ENCODE measurements at regions not wholly inside any gene's neighbourhood (a gene's known extent, or its start where the extent isn't known, plus 50 kb on each side); places are given as distances from the start of the nearest gene placed in this dataset.

GRCh38 chr13:109955598-109955997, 169.2 kb upstream of the IRS2 start:
- intact Hi-C loops (cut with DNase I; ENCODE audit: low total_unique reads) = no loop called here
- no peaks in the 10 kb centered on the region for H3K4me1 ChIP-seq
- no peaks in the 10 kb centered on the region for H3K36me3 ChIP-seq
- H3K27ac ChIP-seq = no peak overlapping the region
- DNase-seq (ENCODE audit: low spot score in 2 of 2) = no peak
- H3K9me3 ChIP-seq = peaks cover 0 to 7% of the 10 kb centered on the region in 2 donors
- TF ChIP-seq POLR2AphosphoS5 (IDR thresholded peaks at IDR 0.05) = no peak
- no peak for TF ChIP-seq CTCF (IDR thresholded peaks at IDR 0.05)
- no peak for TF ChIP-seq POLR2A (IDR thresholded peaks at IDR 0.05)
- no peak overlapping the region for H3K4me3 ChIP-seq
- H3K27me3 ChIP-seq = no peaks in the 10 kb centered on the region

GRCh38 chr13:109954441-109954840, 168.1 kb upstream of the IRS2 start:
- H3K36me3 ChIP-seq = no peaks in the 10 kb centered on the region
- no peak overlapping the region for H3K4me3 ChIP-seq
- H3K4me1 ChIP-seq = no peaks in the 10 kb centered on the region
- H3K27me3 ChIP-seq = no peaks in the 10 kb centered on the region
- no peak overlapping the region for H3K27ac ChIP-seq
- intact Hi-C loops (cut with DNase I; ENCODE audit: low total_unique reads) = no loop called here
- TF ChIP-seq POLR2A (IDR thresholded peaks at IDR 0.05) (no peak), CTCF (IDR thresholded peaks at IDR 0.05) (no peak), POLR2AphosphoS5 (IDR thresholded peaks at IDR 0.05) (no peak)
- peaks cover 0 to 7% of the 10 kb centered on the region in 2 donors for H3K9me3 ChIP-seq
- no peak for DNase-seq (ENCODE audit: low spot score in 2 of 2)

GRCh38 chr13:109951491-109951890, 165.1 kb upstream of the IRS2 start:
- TF ChIP-seq POLR2A (IDR thresholded peaks at IDR 0.05) = no peak
- TF ChIP-seq CTCF (IDR thresholded peaks at IDR 0.05) = no peak
- no peak for TF ChIP-seq POLR2AphosphoS5 (IDR thresholded peaks at IDR 0.05)
- no peaks in the 10 kb centered on the region for H3K9me3 ChIP-seq
- intact Hi-C loops (cut with DNase I; ENCODE audit: low total_unique reads) = no loop called here

GRCh38 chr13:109949397-109949796, 163.0 kb upstream of the IRS2 start:
- intact Hi-C loops (cut with DNase I; ENCODE audit: low total_unique reads) = loop anchor here (5.0 kb wide), 1 partner anchor 517 kb away; no protein-coding TSS in a partner anchor
- no peak for TF ChIP-seq POLR2AphosphoS5 (IDR thresholded peaks at IDR 0.05)
- no peak for TF ChIP-seq CTCF (IDR thresholded peaks at IDR 0.05)
- TF ChIP-seq POLR2A (IDR thresholded peaks at IDR 0.05) = no peak

More at GRCh38 chr13:109951491-109951890, 165.1 kb upstream of the IRS2 start:
- Histone ChIP-seq H3K4me3 (no peak overlapping the region), H3K27me3 (no peaks in the 10 kb centered on the region), H3K27ac (no peak overlapping the region), H3K4me1 (no peaks in the 10 kb centered on the region), H3K36me3 (no peaks in the 10 kb centered on the region)
- no peak for DNase-seq (ENCODE audit: low spot score in 2 of 2)

GRCh38 chr13:109947006-109947405, 160.6 kb upstream of the IRS2 start:
- Histone ChIP-seq H3K36me3 (no peaks in the 10 kb centered on the region), H3K9me3 (peaks cover 0 to 5% of the 10 kb centered on the region in 2 donors), H3K27ac (no peak overlapping the region), H3K27me3 (no peaks in the 10 kb centered on the region), H3K4me1 (no peaks in the 10 kb centered on the region), H3K4me3 (no peak overlapping the region)
- TF ChIP-seq CTCF (IDR thresholded peaks at IDR 0.05) (no peak), POLR2A (IDR thresholded peaks at IDR 0.05) (no peak), POLR2AphosphoS5 (IDR thresholded peaks at IDR 0.05) (no peak)
- DNase-seq (ENCODE audit: low spot score in 2 of 2) = no peak
- intact Hi-C loops (cut with DNase I; ENCODE audit: low total_unique reads) = loop anchor here (5.0 kb wide), 1 partner anchor 515 kb away; no protein-coding TSS in a partner anchor

More at GRCh38 chr13:109949397-109949796, 163.0 kb upstream of the IRS2 start:
- H3K4me3 ChIP-seq = no peak overlapping the region
- no peak overlapping the region for H3K27ac ChIP-seq
- peaks cover 0 to 5% of the 10 kb centered on the region in 2 donors for H3K9me3 ChIP-seq
- no peaks in the 10 kb centered on the region for H3K36me3 ChIP-seq
- H3K4me1 ChIP-seq = no peaks in the 10 kb centered on the region
- no peak for DNase-seq (ENCODE audit: low spot score in 2 of 2)
- H3K27me3 ChIP-seq = no peaks in the 10 kb centered on the region
